GM20431 (cell line): ENCODE measurements at regions not wholly inside any gene's neighbourhood (a gene's known extent, or its start where the extent isn't known, plus 50 kb on each side); places are given as distances from the start of the nearest gene placed in this dataset.
"Not testable (repeated sequence)": the region's sequence is repeated elsewhere in the genome, so short reads cannot be mapped to it uniquely, and the experiment has no call there.

Source experiments
- in situ Hi-C: fragments of 300-500 bp; cut with MseI, MboI; formaldehyde crosslinking; loops from one replicate; pipeline ENCODE4 v1.15.0; 2020; ENCODE audit warnings: low sequenced_read_pairs; ENCODE audit not compliant: unreplicated experiment

DNA sequence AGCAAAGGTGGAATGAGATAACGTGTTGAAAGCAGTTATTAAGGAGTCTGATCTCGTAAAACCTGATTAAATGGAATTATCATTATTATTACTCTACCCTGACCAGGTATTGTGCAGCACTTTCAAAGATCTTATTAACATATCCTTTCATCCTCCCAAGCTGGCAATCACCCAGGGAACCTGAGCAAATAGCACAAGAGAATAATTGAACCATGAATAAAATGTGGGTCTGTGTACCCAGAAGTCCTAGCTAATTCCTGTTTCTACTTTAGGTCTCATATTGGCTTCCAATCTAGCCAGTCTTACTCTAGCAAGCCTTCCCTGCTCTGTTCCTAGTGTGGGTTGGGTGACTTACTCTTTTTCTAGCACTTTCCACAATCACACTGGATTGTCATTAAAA lies 162.2 kb upstream of the STK32A start:
- in situ Hi-C loops = no loop called here

DNA sequence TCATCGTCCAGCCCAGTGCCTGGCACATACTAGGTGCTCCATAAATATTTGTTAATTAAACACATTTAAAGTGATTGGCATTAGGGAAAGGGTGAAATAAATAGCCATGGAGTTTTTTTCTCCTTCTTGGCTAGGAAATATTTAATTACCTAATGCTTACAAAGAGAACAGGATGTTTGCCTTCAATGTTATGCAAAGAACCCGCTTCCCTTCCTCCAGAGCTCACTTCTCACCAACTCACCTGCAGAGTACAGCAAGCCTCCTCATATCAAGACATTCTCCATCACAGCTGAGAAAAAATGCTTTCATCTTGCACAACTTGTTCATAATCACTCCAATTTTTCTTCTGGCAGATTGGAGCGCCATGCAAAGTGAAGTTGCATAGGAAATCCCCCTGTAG lies 161.7 kb upstream of the STK32A start:
- in situ Hi-C loops = no loop called here

DNA sequence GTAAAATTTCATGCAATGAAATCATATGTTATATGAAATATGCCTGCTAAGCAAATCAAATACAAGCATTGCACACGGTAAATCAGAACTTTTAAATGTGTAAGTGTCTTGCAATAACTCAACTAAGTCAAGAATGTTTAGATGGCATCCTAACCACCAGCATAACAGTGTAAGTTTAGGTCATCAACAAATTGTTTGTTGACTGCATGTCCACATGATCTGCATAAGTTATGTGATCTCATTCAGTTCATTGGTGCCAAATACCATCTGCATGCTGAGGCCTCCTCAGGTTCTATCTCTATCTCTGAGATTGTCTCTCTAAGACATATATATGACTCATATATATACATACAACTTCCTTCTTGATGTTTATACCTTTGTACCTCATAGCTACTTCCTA lies 159.6 kb upstream of the STK32A start:
- in situ Hi-C loops = loop anchor here (25.0 kb wide), 1 partner anchor 112 kb away; no protein-coding TSS in a partner anchor

DNA sequence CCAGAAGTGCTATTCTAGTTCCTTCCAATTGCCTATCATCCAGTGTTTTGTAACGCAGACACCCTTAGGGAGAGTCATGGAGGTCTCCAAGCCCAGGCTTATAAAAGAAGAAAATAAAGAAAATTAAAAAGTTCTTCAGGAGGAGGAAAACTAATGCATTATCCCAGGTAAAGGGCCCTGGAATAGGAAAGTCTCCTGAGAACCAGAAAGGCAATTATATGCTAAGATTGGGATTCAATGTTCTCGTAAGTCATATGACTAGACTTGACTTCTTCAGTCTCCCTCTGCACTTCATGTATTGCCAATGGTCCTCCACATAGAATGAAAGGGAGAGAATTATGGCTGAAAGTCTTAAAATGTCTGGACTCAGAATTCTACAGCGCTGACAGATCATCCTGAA lies 154.4 kb upstream of the STK32A start:
- in situ Hi-C loops = loop anchor here (25.0 kb wide), 1 partner anchor 107 kb away; no protein-coding TSS in a partner anchor

DNA sequence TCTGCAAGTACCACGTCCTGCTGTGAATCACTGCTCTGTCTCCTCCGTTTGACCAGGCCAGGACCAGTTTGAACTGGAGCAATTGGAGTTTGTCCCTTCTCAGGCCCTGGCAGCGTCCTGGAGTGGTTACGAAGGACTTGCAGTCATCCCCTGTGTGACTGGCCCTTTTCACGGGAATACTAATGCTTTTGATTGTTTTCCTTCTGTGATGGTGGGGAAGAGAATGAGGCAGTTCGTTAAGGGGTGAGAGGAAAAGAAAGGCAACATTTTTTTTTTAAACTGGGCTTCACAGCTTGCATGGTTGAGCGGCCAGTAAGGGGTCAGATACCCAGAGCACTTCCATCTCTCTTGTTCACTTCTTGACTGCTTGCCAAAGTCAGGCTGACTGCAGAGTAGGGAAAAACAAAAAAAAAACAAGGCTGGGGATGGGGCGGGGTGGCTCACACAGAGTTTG lies 153.5 kb upstream of the STK32A start:
- in situ Hi-C loops = loop anchor here (25.0 kb wide), 1 partner anchor 106 kb away; no protein-coding TSS in a partner anchor

DNA sequence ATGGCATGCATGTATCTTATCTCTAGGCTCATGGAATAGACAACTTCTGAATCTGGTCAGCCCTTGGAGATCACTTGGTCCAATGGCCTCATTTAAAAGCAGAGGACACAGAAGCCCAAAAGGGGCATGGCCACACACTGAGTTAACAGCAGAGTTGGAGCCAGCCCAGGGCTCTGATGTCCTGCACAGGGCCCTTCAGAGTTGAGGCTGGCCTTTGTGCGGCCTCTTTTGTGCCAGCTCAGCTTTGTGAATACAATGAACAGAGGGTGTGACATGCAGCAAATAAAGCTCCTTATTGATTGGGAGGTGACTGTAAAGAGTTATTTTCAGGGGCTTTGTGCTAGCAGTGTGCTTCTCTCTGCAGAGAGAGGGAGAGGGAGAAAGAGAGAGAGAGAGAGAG lies 150.1 kb upstream of the STK32A start:
- in situ Hi-C loops = loop anchor here (25.0 kb wide), 1 partner anchor 103 kb away; no protein-coding TSS in a partner anchor

DNA sequence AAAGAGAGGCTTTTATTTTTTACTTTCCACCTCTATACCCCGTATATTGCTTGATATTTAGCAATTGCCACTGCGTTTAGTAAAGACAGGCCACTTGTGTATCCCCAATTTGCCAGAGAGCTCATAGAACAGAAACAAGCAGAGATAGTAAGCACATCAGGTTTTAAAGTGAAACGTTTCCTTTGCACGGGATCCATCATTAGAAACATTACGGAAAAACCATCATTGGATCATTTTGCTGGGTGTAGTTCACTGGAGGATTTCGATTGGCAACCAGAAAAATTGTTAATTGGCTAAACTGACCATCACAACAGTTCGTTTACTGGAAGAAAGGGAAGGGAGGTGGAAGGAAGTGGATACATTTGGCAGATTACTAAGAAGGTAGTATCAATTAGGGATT lies 149.4 kb upstream of the STK32A start:
- in situ Hi-C loops = loop anchor here (25.0 kb wide), 1 partner anchor 102 kb away; no protein-coding TSS in a partner anchor

- in situ Hi-C loops = loop anchor here (25.0 kb wide), 1 partner anchor 95 kb away; no protein-coding TSS in a partner anchor
These were observed 142.8 kb upstream of the STK32A start for GRCh38 chr5:147092044-147092443.

GRCh38 chr5:147093138-147093537 lies 141.7 kb upstream of the STK32A start:
- in situ Hi-C loops = loop anchor here (25.0 kb wide), 1 partner anchor 94 kb away; no protein-coding TSS in a partner anchor

DNA sequence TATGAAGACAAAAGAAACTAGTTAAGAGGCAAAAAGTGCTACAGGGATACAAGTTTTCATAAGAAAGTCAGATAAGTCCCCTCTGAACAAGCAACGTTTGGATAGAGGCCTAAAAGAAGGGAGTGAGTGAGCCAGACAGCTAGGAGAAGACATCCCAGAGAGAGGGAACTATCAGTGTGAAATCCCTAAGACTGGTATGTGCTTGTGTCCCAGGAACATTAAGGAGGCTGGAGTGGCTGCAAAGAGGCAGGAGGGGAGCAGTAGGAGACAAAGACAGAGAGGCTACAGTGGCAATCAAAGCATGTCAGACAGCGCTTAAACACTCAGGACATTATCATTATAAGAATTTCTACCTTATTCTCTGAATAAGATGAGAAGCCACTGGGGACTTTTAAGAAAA lies 139.1 kb upstream of the STK32A start:
- in situ Hi-C loops = loop anchor here (25.0 kb wide), 1 partner anchor 92 kb away; no protein-coding TSS in a partner anchor

DNA sequence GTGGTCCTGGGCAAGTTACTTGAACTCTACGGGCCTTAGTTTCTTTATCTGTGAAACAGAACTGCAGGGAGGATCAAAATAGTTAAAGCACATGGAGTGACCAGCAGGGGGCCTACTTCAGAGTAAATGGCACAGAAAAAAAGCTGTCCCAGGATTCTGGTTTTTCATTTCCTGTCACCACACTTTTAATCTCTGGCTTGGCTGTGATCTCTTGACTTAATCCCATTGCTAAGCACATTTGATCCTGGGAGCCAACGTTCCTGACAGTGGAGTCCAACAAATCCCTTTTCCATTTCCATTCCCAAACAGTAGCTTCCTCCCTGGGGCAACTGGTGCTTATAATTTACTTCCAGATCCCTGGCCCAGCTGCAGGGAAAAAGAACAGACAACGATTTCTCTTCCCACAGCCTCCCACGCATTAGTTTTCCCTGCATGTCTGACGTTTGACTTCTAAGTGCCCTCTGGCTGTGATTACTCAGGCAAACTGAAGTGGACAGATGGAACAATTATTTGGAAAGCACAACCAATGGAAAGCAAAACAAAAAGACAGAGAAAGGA lies 136.5 kb upstream of the STK32A start:
- in situ Hi-C loops = loop anchor here (25.0 kb wide), 1 partner anchor 89 kb away; no protein-coding TSS in a partner anchor

DNA sequence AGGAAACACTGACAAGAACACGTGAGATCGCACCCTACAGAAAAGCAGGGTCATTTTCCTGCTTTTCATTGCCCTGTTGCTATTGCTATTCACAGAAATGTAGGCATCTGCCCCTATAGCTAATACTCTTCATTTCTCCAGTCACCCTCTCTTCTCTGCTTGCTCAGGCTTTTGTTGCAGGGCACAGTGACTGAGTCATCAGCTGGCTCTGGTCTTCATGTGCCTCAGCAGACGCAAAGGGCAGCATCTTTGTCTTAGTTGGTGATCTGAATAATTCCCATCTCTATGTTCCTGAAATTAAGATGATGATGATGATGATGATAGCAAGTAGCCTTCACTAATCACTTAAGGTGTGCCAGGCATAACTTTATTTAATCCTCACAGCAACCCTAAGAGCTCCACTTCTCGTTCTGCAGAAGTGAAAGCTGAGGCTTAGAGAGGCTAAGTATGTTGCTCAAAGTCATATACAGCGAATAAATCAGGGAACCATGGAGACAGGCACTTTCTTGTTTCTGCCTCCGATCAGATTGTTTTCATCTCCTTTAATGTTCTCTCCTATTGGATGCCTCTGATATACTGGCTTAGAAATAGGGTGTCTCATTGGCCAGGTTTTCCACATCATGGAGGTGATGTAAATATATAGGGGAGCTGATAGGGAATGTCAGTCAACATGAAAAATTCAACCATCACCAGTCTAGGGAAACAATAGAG lies 133.0 kb upstream of the STK32A start:
- in situ Hi-C loops = no loop called here

GRCh38 chr5:147112899-147113298 lies 121.9 kb upstream of the STK32A start:
- in situ Hi-C loops = no loop called here

GRCh38 chr5:147113967-147114366 lies 120.9 kb upstream of the STK32A start:
- in situ Hi-C loops = no loop called here

GRCh38 chr5:147139759-147140158 lies 95.1 kb upstream of the STK32A start:
- in situ Hi-C loops = not testable (repeated sequence)

GRCh38 chr5:147140558-147140957 lies 94.3 kb upstream of the STK32A start:
- in situ Hi-C loops = no loop called here

DNA sequence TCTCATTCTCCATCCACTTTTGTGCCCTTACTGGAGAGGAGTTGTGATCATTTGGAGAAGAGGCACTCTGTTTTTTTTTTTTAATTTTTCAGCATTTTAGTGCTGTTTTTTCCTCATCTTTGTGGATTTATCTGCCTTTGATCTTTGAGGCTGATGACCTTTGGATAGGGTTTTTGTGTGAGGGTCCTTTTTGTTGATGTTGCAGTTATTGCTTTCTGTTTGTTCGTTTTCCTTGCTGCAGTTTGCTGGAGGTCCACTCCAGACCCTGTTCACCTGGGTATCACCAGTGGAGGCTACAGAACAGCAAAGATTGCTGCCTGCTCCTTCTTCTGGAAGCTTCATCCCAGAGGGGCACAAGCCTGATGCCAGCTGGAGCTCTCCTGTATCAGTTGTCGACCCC lies 93.2 kb upstream of the STK32A start:
- in situ Hi-C loops = not testable (repeated sequence)

GRCh38 chr5:147143215-147143614 lies 91.6 kb upstream of the STK32A start:
- in situ Hi-C loops = no loop called here

DNA sequence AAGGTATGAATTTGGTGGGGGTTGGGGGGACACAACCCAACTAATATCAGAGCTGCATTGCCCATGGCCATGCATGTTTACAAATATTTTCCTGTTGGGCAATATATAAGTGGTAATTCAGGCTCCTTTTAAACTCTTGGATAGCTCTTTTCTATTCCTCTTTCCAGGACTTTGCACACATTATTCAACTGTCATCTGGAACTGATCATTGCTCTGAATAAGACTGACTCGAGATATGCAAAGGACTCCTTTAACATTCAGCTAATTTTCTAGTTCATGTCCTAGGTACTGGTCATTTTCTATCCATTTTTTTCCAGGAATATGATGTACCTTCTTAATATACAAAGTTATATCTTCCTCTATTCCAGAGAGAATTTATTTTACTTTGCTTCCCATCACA lies 89.5 kb upstream of the STK32A start:
- in situ Hi-C loops = no loop called here

DNA sequence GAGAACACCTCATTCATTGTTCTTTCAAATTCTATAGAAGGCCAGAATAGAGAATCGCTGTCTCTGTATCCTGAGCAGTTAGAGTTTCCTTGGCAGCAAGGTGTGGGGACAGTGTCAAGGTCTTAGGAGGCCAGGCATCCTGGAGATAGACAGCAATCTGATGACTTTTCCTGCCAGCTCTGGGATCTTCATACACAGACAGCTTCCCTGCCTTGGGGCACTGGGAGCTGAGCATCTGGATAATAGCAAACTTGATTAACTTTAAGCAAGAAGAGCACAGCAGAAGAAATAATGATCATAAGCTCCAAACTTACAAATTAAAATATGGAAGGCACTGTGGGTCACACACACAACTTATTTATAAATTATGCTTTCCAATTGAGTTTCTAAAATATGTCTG lies 86.1 kb upstream of the STK32A start:
- in situ Hi-C loops = no loop called here

GRCh38 chr5:147152086-147152485 lies 82.7 kb upstream of the STK32A start:
- in situ Hi-C loops = no loop called here
